Activated B cell treated with CpG ODN at 0.5 μM for 24 hours (primary cell): ENCODE measurements at regions not wholly inside any gene's neighbourhood (a gene's known extent, or its start where the extent isn't known, plus 50 kb on each side); places are given as distances from the start of the nearest gene placed in this dataset.

Experiments
- ATAC-seq: fragments of 200-7000 bp; cut with Tn5 transposase; one replicate; pipeline ENCODE4 v1.10.0; 2021; ENCODE audit warnings: low read depth, mild to moderate bottlenecking, moderate library complexity
- CTCF ChIA-PET: fragments of 350-600 bp; sonication (Branson Sonifier 250); formaldehyde crosslinking; loops from one replicate; lab custom pipeline; 2021; ENCODE audit warnings: antibody characterized with exemption; lab: Charles Lee
- POLR2A ChIA-PET: fragments of 350-600 bp; sonication (Branson Sonifier 250); formaldehyde crosslinking; loops from one replicate; lab custom pipeline; 2021; ENCODE audit warnings: antibody characterized with exemption; lab: Charles Lee
- DNase-seq: peaks from one replicate; pipeline ENCODE4 v3.0.0; 2022
- H3K27ac Mint-ChIP-seq: one replicate; pipeline ENCODE4 v1.8.0; 2020; ENCODE audit warnings: mixed read lengths
- H3K27me3 Mint-ChIP-seq: one replicate; pipeline ENCODE4 v1.8.0; 2021; ENCODE audit warnings: mixed read lengths
- H3K36me3 Mint-ChIP-seq: one replicate; pipeline ENCODE4 v1.8.0; 2021; ENCODE audit warnings: low read depth, mixed read lengths
- H3K4me1 Mint-ChIP-seq: one replicate; pipeline ENCODE4 v1.8.0; 2021; ENCODE audit warnings: mixed read lengths
- H3K4me3 Mint-ChIP-seq: one replicate; pipeline ENCODE4 v1.8.0; 2020; ENCODE audit warnings: mild to moderate bottlenecking, mixed read lengths
- H3K9me3 Mint-ChIP-seq: one replicate; pipeline ENCODE4 v1.8.0; 2020; ENCODE audit warnings: mixed read lengths
- intact Hi-C: fragments of 100-400 bp; cut with micrococcal nuclease; formaldehyde crosslinking; loops from one replicate; pipeline ENCODE4 v1.15.1; 2024
- TF ChIP-seq, protein P1 (sequence below): fragments of 200-600 bp; IDR thresholded peaks from one replicate; pipeline ENCODE4 v1.8.0; 2022; ENCODE audit warnings: antibody characterized with exemption, mild to moderate bottlenecking

DNA sequence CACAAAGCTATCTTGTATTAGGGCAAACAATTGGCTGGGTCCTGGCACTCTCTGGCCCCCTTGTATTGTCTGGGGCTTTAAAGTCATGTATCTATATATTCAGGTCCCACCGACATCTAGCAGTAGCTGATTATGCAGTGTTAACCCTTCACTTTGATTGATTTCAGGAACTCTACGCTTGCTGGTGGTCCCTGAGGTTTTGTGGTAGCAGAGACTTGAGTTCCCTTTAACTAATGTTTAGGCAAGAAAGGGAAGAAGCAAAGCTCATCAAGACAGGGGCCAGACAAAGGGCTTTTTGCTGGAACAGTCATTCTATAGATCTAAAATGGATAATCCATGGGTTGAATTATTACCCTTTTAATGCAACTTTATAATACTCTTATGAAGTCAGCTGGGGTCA lies 95.3 kb upstream of the EPB41L3 start:
- intact Hi-C loops, result no loop called here
- ChIA-PET POLR2A (no interaction called here), CTCF (no interaction called here)
- TF ChIP-seq, protein P1, sequence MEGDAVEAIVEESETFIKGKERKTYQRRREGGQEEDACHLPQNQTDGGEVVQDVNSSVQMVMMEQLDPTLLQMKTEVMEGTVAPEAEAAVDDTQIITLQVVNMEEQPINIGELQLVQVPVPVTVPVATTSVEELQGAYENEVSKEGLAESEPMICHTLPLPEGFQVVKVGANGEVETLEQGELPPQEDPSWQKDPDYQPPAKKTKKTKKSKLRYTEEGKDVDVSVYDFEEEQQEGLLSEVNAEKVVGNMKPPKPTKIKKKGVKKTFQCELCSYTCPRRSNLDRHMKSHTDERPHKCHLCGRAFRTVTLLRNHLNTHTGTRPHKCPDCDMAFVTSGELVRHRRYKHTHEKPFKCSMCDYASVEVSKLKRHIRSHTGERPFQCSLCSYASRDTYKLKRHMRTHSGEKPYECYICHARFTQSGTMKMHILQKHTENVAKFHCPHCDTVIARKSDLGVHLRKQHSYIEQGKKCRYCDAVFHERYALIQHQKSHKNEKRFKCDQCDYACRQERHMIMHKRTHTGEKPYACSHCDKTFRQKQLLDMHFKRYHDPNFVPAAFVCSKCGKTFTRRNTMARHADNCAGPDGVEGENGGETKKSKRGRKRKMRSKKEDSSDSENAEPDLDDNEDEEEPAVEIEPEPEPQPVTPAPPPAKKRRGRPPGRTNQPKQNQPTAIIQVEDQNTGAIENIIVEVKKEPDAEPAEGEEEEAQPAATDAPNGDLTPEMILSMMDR, result no peak
- no peaks in the 10 kb centered on the region for H3K4me1 Mint-ChIP-seq
- no peak overlapping the region for H3K27ac Mint-ChIP-seq
- H3K36me3 Mint-ChIP-seq, result no peaks in the 10 kb centered on the region
- no peak overlapping the region for H3K4me3 Mint-ChIP-seq
- H3K27me3 Mint-ChIP-seq, result peaks cover 4% of the 10 kb centered on the region
- ATAC-seq (no peak), DNase-seq (no peak)
- peaks cover 2% of the 10 kb centered on the region for H3K9me3 Mint-ChIP-seq

DNA sequence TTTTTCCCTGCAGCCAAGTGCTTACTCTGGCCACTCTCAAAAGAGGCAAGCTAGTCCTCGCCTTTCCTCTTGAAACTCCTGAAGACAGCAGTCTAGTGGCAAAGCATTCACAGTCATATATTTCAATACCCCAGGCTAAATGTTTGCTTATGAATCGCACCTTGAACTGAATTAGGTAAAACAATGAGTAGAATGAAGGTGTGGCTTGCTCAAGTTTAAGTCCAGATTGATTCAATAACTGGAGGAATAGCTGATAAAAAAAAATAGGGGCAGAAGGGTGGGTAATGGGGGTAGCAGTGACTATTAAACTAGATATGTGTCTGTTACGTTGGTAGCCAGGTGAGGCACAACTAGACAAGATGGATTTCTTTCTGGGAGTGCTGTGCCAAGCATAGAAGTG lies 88.2 kb upstream of the EPB41L3 start:
- Mint-ChIP-seq H3K4me1 (peaks cover 9% of the 10 kb centered on the region), H3K9me3 (peaks cover 2% of the 10 kb centered on the region), H3K4me3 (no peak overlapping the region), H3K27ac (no peak overlapping the region), H3K36me3 (no peaks in the 10 kb centered on the region), H3K27me3 (peaks cover 19% of the 10 kb centered on the region)
- CTCF ChIA-PET, result no interaction called here
- ATAC-seq (no peak), DNase-seq (no peak)
- POLR2A ChIA-PET, result no interaction called here
- intact Hi-C loops, result no loop called here
- TF ChIP-seq, protein P1, result no peak

DNA sequence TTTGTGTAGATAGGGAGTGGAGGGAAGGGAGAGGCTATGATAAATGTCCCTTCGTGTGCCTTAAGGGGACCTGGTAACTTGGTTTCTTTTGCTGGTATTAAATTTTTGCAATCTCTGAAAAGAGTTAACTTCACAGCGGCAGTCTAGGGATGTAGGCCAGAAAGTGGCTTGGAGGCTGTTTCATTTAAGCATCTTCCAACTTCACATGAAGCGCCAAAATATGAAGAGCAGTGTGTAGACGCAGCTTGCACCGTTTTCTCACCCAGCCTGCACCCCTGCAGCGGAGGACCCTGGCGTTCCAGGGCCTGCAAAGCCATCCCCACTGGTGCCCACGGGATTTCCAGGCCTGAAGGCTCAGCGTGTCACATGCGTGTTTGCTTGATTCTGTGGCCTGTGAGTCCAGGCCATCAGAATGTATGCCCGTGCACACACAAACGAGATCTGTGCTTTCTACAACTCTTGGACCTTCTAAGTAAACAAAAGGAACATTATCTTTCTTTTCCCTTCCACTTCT lies 87.2 kb upstream of the EPB41L3 start:
- ChIA-PET CTCF (interaction anchor here (0.6 kb wide), 1 partner anchor 8 kb away, joined by 3 read pairs; no protein-coding TSS in a partner anchor), POLR2A (no interaction called here)
- H3K4me1 Mint-ChIP-seq, result peaks cover 9% of the 10 kb centered on the region
- no peak overlapping the region for H3K4me3 Mint-ChIP-seq
- H3K36me3 Mint-ChIP-seq, result no peaks in the 10 kb centered on the region
- intact Hi-C loops, result no loop called here
- no peak overlapping the region for H3K27ac Mint-ChIP-seq
- TF ChIP-seq, protein P1, result no peak
- H3K9me3 Mint-ChIP-seq, result peaks cover under 1% of the 10 kb centered on the region
- DNase-seq (no peak), ATAC-seq (no peak)
- peaks cover 19% of the 10 kb centered on the region for H3K27me3 Mint-ChIP-seq

DNA sequence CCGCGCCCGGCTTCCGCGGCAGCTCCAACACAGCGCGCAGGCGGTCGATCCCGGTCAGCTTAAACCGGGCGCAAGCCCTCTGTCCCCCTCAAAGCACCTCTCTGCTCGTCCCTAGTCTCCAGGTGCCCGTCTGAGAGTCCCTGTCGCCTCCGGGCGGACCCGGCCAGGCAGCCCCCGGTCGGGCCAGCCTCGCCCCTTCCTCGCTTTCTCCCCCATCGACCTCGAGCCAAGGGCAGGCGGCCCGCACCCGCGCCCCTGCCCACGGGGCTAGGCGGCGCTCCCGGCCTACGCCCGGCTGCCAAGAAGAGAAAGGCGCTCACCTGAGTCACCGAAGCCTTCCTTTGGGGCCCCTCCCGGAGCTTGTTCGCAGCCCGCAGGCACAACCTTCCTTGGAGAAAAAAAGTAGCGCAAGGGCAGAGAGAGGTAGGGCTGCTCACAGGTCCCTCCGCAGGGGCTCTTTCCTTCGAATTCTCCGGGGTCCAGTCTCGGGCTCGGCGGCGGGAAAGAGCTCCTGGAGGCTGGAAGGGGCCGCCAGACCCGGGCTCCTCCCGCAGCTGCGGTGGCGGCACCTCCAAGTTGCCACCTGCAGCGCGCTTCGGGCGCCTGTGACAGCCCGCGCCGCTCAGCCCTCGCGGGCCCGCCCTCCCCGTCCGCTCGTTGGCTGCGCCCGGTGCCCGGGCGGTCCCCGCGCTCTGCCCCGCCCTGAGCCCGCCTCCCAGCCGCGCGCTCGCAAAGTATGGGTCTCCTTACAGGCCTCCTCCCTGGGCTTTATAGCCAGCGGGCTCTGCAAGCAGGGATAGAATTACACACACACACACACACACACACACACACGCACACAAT lies 86.5 kb upstream of the EPB41L3 start:
- DNase-seq (peak; percentile 16), ATAC-seq (peak; percentile 34)
- ChIA-PET POLR2A (no interaction called here), CTCF (interaction anchor here (0.6 kb wide), 1 partner anchor 8 kb away, joined by 3 read pairs; no protein-coding TSS in a partner anchor)
- H3K27me3 Mint-ChIP-seq, result peaks cover 19% of the 10 kb centered on the region
- H3K36me3 Mint-ChIP-seq, result no peaks in the 10 kb centered on the region
- no peak overlapping the region for H3K4me3 Mint-ChIP-seq
- intact Hi-C loops, result no loop called here
- H3K27ac Mint-ChIP-seq, result no peak overlapping the region
- no peaks in the 10 kb centered on the region for H3K9me3 Mint-ChIP-seq
- peaks cover 9% of the 10 kb centered on the region for H3K4me1 Mint-ChIP-seq
- TF ChIP-seq, protein P1, result no peak

DNA sequence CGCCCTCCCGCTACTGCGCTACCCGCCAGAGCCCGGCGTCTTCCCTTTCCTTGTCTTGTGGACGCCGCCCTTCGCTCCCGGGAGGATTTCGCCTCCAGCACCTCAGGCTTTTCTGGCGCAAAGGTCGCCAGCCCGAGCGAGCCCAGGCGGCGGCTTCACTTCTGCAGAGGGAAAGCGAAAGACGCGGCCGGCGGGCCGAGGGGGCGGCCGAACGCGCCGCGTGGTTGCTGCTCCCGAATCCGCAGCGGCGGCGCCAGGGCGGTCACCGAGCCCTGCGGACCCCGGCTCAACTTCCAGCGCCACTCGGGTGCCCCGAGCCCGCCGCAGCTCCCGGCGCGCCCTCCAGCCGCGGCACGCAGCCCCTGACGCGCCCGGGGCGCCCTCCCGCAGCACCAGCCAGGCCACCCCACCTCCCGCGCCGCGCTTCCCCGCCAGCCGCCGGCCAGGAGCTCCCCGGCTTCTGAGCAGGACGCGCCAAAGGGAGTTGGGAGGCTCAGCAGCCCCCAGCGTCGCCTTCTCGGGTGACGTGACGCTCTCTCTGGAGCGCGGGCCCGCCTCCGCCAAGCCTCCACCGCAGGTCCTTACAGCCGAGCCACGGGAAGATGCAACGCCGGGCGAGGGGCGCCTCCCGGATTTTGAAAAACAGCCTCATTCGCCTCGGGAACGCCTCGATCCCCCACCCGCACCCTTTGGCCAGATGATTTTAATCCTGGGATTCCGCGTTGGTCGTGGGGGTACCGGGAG lies 84.9 kb upstream of the EPB41L3 start:
- no peak overlapping the region for H3K4me3 Mint-ChIP-seq
- H3K27ac Mint-ChIP-seq, result no peak overlapping the region
- POLR2A ChIA-PET, result no interaction called here
- H3K36me3 Mint-ChIP-seq, result no peaks in the 10 kb centered on the region
- peaks cover 19% of the 10 kb centered on the region for H3K27me3 Mint-ChIP-seq
- DNase-seq, result no peak
- no peak for ATAC-seq
- CTCF ChIA-PET, result no interaction called here
- intact Hi-C loops, result loop anchor here (5.0 kb wide), 1 partner anchor 724 kb away; no protein-coding TSS in a partner anchor
- TF ChIP-seq, protein P1, result no peak
- peaks cover 9% of the 10 kb centered on the region for H3K4me1 Mint-ChIP-seq
- H3K9me3 Mint-ChIP-seq, result no peaks in the 10 kb centered on the region
